ENCODE measurements at regions not wholly inside any gene's neighbourhood (a gene's known extent, or its start where the extent isn't known, plus 50 kb on each side); places are given as distances from the start of the nearest gene placed in this dataset.

- TF ChIP-seq CTCF (IDR thresholded peaks at IDR 0.05): no peak
- no peak for TF ChIP-seq POLR2A (IDR thresholded peaks at IDR 0.05)
Observed at GRCh38 chr17:69878661-69879060, 196.4 kb upstream of the KCNJ16 start.

All from esophagus squamous epithelium (tissue), 4 donors.